GM23338 (cell line): ENCODE measurements at regions not wholly inside any gene's neighbourhood (a gene's known extent, or its start where the extent isn't known, plus 50 kb on each side); places are given as distances from the start of the nearest gene placed in this dataset.

Source experiments
- CREB1 ChIP-seq: fragments of 250-450 bp; sonication (Bioruptor Pico); IDR thresholded peaks from 2 replicates; pipeline ENCODE4 v1.5.0; 2020; ENCODE audit warnings: low read depth, mild to moderate bottlenecking, moderate library complexity
- EZH2 ChIP-seq: fragments of 200-600 bp; sonication (generic); IDR thresholded peaks from one replicate; pipeline ENCODE4 v1.8.0; 2017; ENCODE audit warnings: antibody characterized with exemption, mild to moderate bottlenecking, low read depth; ENCODE audit not compliant: unreplicated experiment
- EZH2phosphoT487 ChIP-seq: fragments of 200-600 bp; sonication (generic); IDR thresholded peaks from one replicate; pipeline ENCODE4 v1.8.1; 2018; ENCODE audit warnings: antibody characterized with exemption; ENCODE audit not compliant: unreplicated experiment
- JUNB ChIP-seq: IDR thresholded peaks from one replicate; pipeline ENCODE4 v1.6.1; 2016; ENCODE audit warnings: antibody characterized with exemption; ENCODE audit not compliant: unreplicated experiment
- NANOG ChIP-seq: IDR thresholded peaks from 2 replicates; pipeline ENCODE4 v1.6.1; 2016; ENCODE audit warnings: antibody characterized with exemption, borderline replicate concordance
- POLR2AphosphoS5 ChIP-seq: IDR thresholded peaks from 2 replicates; pipeline ENCODE4 v1.6.1; 2016; ENCODE audit warnings: antibody characterized with exemption, low read depth
- REST ChIP-seq: IDR thresholded peaks from one replicate; pipeline ENCODE4 v1.6.1; 2018; ENCODE audit warnings: antibody characterized with exemption; ENCODE audit not compliant: unreplicated experiment
- STAT1 ChIP-seq: IDR thresholded peaks from one replicate; pipeline ENCODE4 v1.6.1; 2016; ENCODE audit warnings: antibody characterized with exemption; ENCODE audit not compliant: unreplicated experiment
- ZNF114 ChIP-seq: fragments of 250-450 bp; sonication (Bioruptor Pico); IDR thresholded peaks from 2 replicates; pipeline ENCODE4 v1.5.0; 2020; ENCODE audit warnings: mild to moderate bottlenecking, moderate library complexity
- ZNF462 ChIP-seq: fragments of 250-450 bp; sonication (Bioruptor Pico); IDR thresholded peaks from 2 replicates; pipeline ENCODE4 v1.5.0; 2020; ENCODE audit warnings: mild to moderate bottlenecking, moderate library complexity
- TF ChIP-seq, protein P1 (sequence below), 2 experiments: fragments of 200-600 bp in 1 of 2; sonication (generic) in 1 of 2; conservative IDR thresholded peaks; 2 replicates each; pipeline versions ENCODE4 v1.5.1 to v1.6.1; 2016 to 2017; ENCODE audit warnings: antibody characterized with exemption in 2 of 2, low read depth in 2 of 2, mild to moderate bottlenecking in 2 of 2, moderate library complexity in 1 of 2
- TF ChIP-seq, protein P2 (sequence below): IDR thresholded peaks from 2 replicates; pipeline ENCODE4 v1.6.1; 2016; ENCODE audit warnings: antibody characterized with exemption

DNA sequence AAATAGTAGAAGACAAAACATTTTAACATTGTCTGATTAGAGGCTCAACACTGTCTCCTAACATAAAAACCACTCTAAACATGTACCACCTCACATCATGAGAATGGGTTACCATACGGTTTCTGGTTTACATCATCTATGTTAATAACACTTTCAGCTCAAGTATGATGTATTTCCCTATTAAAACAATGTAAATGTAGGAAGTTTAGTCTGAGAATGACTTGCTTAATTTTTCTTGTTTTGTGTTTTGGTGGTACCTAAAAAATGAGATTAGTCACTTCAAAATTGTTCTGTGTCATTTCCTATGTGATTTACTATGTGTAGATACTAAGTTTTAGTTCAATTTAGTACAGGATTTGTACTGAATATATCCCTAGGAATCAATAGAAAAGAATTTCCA lies 195.8 kb upstream of the SEMA3C start:
- TF ChIP-seq, protein P1, sequence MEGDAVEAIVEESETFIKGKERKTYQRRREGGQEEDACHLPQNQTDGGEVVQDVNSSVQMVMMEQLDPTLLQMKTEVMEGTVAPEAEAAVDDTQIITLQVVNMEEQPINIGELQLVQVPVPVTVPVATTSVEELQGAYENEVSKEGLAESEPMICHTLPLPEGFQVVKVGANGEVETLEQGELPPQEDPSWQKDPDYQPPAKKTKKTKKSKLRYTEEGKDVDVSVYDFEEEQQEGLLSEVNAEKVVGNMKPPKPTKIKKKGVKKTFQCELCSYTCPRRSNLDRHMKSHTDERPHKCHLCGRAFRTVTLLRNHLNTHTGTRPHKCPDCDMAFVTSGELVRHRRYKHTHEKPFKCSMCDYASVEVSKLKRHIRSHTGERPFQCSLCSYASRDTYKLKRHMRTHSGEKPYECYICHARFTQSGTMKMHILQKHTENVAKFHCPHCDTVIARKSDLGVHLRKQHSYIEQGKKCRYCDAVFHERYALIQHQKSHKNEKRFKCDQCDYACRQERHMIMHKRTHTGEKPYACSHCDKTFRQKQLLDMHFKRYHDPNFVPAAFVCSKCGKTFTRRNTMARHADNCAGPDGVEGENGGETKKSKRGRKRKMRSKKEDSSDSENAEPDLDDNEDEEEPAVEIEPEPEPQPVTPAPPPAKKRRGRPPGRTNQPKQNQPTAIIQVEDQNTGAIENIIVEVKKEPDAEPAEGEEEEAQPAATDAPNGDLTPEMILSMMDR (conservative IDR thresholded peaks at IDR 0.05; ENCODE audit: low read depth in 2 of 2), result no peak
- TF ChIP-seq, protein P2, sequence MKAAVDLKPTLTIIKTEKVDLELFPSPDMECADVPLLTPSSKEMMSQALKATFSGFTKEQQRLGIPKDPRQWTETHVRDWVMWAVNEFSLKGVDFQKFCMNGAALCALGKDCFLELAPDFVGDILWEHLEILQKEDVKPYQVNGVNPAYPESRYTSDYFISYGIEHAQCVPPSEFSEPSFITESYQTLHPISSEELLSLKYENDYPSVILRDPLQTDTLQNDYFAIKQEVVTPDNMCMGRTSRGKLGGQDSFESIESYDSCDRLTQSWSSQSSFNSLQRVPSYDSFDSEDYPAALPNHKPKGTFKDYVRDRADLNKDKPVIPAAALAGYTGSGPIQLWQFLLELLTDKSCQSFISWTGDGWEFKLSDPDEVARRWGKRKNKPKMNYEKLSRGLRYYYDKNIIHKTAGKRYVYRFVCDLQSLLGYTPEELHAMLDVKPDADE, result no peak
- no peak for TF ChIP-seq REST
- no peak for TF ChIP-seq POLR2AphosphoS5
- no peak for TF ChIP-seq EZH2
- no peak for TF ChIP-seq CREB1 (CRISPR knock-in tag)
- TF ChIP-seq ZNF462 (CRISPR knock-in tag), result no peak
- no peak for TF ChIP-seq EZH2phosphoT487
- TF ChIP-seq JUNB, result no peak
- TF ChIP-seq NANOG, result no peak
- TF ChIP-seq ZNF114 (CRISPR knock-in tag), result no peak
- TF ChIP-seq STAT1, result no peak
